DND-41 (cell line): ENCODE measurements at regions not wholly inside any gene's neighbourhood (a gene's known extent, or its start where the extent isn't known, plus 50 kb on each side); places are given as distances from the start of the nearest gene placed in this dataset.

Source experiments
- CTCF ChIP-seq: IDR thresholded peaks from 2 replicates; pipeline ENCODE4 v1.5.1; 2012; ENCODE audit warnings: borderline replicate concordance, low read length, moderate library complexity, mild to moderate bottlenecking; ENCODE audit not compliant: poor library complexity, severe bottlenecking; ENCODE audit errors: extremely low read depth
- EZH2 ChIP-seq: IDR thresholded peaks from 3 replicates; pipeline ENCODE4 v1.6.1; 2012; ENCODE audit warnings: borderline replicate concordance, low read depth, mild to moderate bottlenecking, moderate library complexity, low read length, inconsistent platforms; ENCODE audit not compliant: severe bottlenecking

- TF ChIP-seq CTCF (no peak), EZH2 (no peak)
Measured at GRCh38 chr6:139979021-139979725, 604.7 kb upstream of the CITED2 start.
